OCI-M1 (cell line): ENCODE measurements at regions not wholly inside any gene's neighbourhood (a gene's known extent, or its start where the extent isn't known, plus 50 kb on each side); places are given as distances from the start of the nearest gene placed in this dataset.

Experiments used
- DNase-seq: peaks from one replicate; lab custom pipeline; 2025; lab: John Stamatoyannopoulos, UW

GRCh38 chr7:18081617-18082016 is 54.0 kb upstream of the PRPS1L1 start:
- no peak for DNase-seq

GRCh38 chr7:18082169-18082568 is 54.5 kb upstream of the PRPS1L1 start:
- DNase-seq, result no peak

GRCh38 chr7:18086165-18087025 is 58.7 kb upstream of the PRPS1L1 start:
- DNase-seq, result no peak

GRCh38 chr7:18087026-18087686 is 59.5 kb upstream of the PRPS1L1 start:
- DNase-seq, result no peak

- no peak for DNase-seq
Observed at GRCh38 chr7:18087687-18088078, 60.0 kb upstream of the PRPS1L1 start.

GRCh38 chr7:18096087-18096486 is 68.4 kb upstream of the PRPS1L1 start:
- no peak for DNase-seq

- DNase-seq, result no peak
Observed at GRCh38 chr7:18102576-18102975, 74.9 kb upstream of the PRPS1L1 start.

GRCh38 chr7:18103436-18104218 is 76.0 kb upstream of the PRPS1L1 start:
- DNase-seq, result no peak

- DNase-seq, result no peak
Observed at GRCh38 chr7:18109762-18110161, 82.1 kb upstream of the PRPS1L1 start.

GRCh38 chr7:18116661-18117060 is 89.0 kb upstream of the PRPS1L1 start:
- DNase-seq, result no peak

GRCh38 chr7:18117482-18117881 is 89.8 kb upstream of the PRPS1L1 start:
- DNase-seq, result no peak

- DNase-seq, result no peak
Observed at GRCh38 chr7:18119985-18120384, 92.3 kb upstream of the PRPS1L1 start.

- DNase-seq, result no peak
Observed at GRCh38 chr7:18123508-18124239, 96.0 kb upstream of the PRPS1L1 start.

GRCh38 chr7:18125476-18125875 is 97.8 kb upstream of the PRPS1L1 start:
- no peak for DNase-seq

GRCh38 chr7:18126281-18126680 is 98.6 kb upstream of the PRPS1L1 start:
- DNase-seq, result no peak

- no peak for DNase-seq
Observed at GRCh38 chr7:18128846-18129245, 101.2 kb upstream of the PRPS1L1 start.

- no peak for DNase-seq
Observed at GRCh38 chr7:18132811-18133210, 105.2 kb upstream of the PRPS1L1 start.

- no peak for DNase-seq
Observed at GRCh38 chr7:18133921-18134320, 106.3 kb upstream of the PRPS1L1 start.

GRCh38 chr7:18140943-18141342 is 113.3 kb upstream of the PRPS1L1 start:
- no peak for DNase-seq

- peak; percentile 56 for DNase-seq
Observed at GRCh38 chr7:18144166-18144565, 116.5 kb upstream of the PRPS1L1 start.

- no peak for DNase-seq
Observed at GRCh38 chr7:18145160-18145559, 117.5 kb upstream of the PRPS1L1 start.

GRCh38 chr7:18151422-18151821 is 123.8 kb upstream of the PRPS1L1 start:
- peak; percentile 56 for DNase-seq
